GM23248 (cell line): ENCODE measurements at regions not wholly inside any gene's neighbourhood (a gene's known extent, or its start where the extent isn't known, plus 50 kb on each side); places are given as distances from the start of the nearest gene placed in this dataset.

Experiments
- EZH2 ChIP-seq: fragments of 200-600 bp; sonication (generic); IDR thresholded peaks from 2 replicates; pipeline ENCODE4 v1.6.1; 2018; ENCODE audit warnings: antibody characterized with exemption, mild to moderate bottlenecking; ENCODE audit not compliant: insufficient read depth, poor library complexity, severe bottlenecking
- EZH2phosphoT487 ChIP-seq: fragments of 200-600 bp; sonication (generic); IDR thresholded peaks from 2 replicates; pipeline ENCODE4 v1.6.1; 2018; ENCODE audit warnings: antibody characterized with exemption, moderate library complexity, mild to moderate bottlenecking, low read depth; ENCODE audit not compliant: insufficient read depth

DNA sequence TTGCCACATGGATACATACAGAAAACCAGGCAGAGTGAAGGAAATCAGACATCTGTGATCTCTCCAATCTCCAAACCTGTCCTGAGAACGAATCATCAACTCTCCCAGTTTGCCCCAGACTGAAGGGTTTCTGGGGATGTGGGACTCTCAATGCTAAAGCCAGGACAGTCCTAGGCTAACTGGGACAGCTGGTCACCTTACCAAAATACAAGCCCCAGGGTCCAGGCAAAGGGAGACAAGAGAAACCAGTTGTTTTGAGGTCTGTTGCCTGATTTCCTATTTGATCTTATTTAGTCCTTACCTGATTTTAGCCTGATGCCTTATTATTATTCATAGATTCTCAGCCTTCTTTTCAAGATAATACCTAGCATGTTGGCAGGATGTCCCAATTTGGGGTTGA, 51.7 kb upstream of the TAC4 start:
- TF ChIP-seq EZH2phosphoT487: no peak
- TF ChIP-seq EZH2: no peak
